HEK293 (cell line): ENCODE measurements at regions not wholly inside any gene's neighbourhood (a gene's known extent, or its start where the extent isn't known, plus 50 kb on each side); places are given as distances from the start of the nearest gene placed in this dataset.

Experiments
- BCL11A ChIP-seq: fragments of 450-650 bp; formaldehyde crosslinking; IDR thresholded peaks from 2 replicates; pipeline ENCODE4 v1.5.1; 2016; ENCODE audit warnings: low read depth, missing biosample characterization, missing genetic modification characterization
- GFI1B ChIP-seq: fragments of 450-650 bp; formaldehyde crosslinking; IDR thresholded peaks from 2 replicates; pipeline ENCODE4 v1.5.1; 2016; ENCODE audit warnings: missing biosample characterization, missing genetic modification characterization
- GLI2 ChIP-seq: fragments of 450-650 bp; formaldehyde crosslinking; IDR thresholded peaks from 2 replicates; pipeline ENCODE4; 2017; ENCODE audit warnings: missing biosample characterization, missing genetic modification characterization, low read depth, borderline replicate concordance
- GLI4 ChIP-seq: fragments of 450-650 bp; formaldehyde crosslinking; IDR thresholded peaks from 2 replicates; pipeline ENCODE4 v1.5.1; 2016; ENCODE audit warnings: missing biosample characterization, missing genetic modification characterization
- GLIS1 ChIP-seq: fragments of 450-650 bp; formaldehyde crosslinking; IDR thresholded peaks from 2 replicates; pipeline ENCODE4 v1.5.1; 2016; ENCODE audit warnings: missing biosample characterization, missing genetic modification characterization
- MEIS1 ChIP-seq: sonication (generic); formaldehyde crosslinking; IDR thresholded peaks from 2 replicates; pipeline ENCODE4 v1.8.1; 2022; ENCODE audit warnings: missing genetic modification reagents, mild to moderate bottlenecking, borderline replicate concordance
- WT1 ChIP-seq: fragments of 450-650 bp; formaldehyde crosslinking; IDR thresholded peaks from 2 replicates; pipeline ENCODE4 v1.5.1; 2016; ENCODE audit warnings: missing biosample characterization, missing genetic modification characterization
- YY2 ChIP-seq: fragments of 450-650 bp; formaldehyde crosslinking; IDR thresholded peaks from 2 replicates; pipeline ENCODE4 v1.5.1; 2016; ENCODE audit warnings: missing biosample characterization, missing genetic modification characterization
- ZBTB1 ChIP-seq: fragments of 450-650 bp; formaldehyde crosslinking; IDR thresholded peaks from 2 replicates; pipeline ENCODE4 v1.5.1; 2016; ENCODE audit warnings: missing biosample characterization, missing genetic modification characterization
- ZBTB17 ChIP-seq: fragments of 450-650 bp; formaldehyde crosslinking; IDR thresholded peaks from 2 replicates; pipeline ENCODE4 v1.5.1; 2016; ENCODE audit warnings: missing biosample characterization, missing genetic modification characterization
- ZBTB21 ChIP-seq: fragments of 450-650 bp; formaldehyde crosslinking; IDR thresholded peaks from 2 replicates; pipeline ENCODE4 v1.5.1; 2017; ENCODE audit warnings: missing biosample characterization, missing genetic modification characterization
- ZBTB48 ChIP-seq: fragments of 450-650 bp; formaldehyde crosslinking; IDR thresholded peaks from 2 replicates; pipeline ENCODE4 v1.5.1; 2016; ENCODE audit warnings: missing biosample characterization, missing genetic modification characterization
- ZFHX2 ChIP-seq: fragments of 450-650 bp; formaldehyde crosslinking; conservative IDR thresholded peaks from 2 replicates; pipeline ENCODE4 v1.5.1; 2016; ENCODE audit warnings: missing biosample characterization, missing genetic modification characterization
- ZNF132 ChIP-seq: fragments of 450-650 bp; formaldehyde crosslinking; IDR thresholded peaks from 2 replicates; pipeline ENCODE4 v1.5.1; 2017; ENCODE audit warnings: missing biosample characterization, missing genetic modification characterization, borderline replicate concordance
- ZNF133 ChIP-seq: fragments of 450-650 bp; formaldehyde crosslinking; IDR thresholded peaks from 2 replicates; pipeline ENCODE4 v1.5.1; 2016; ENCODE audit warnings: missing biosample characterization, missing genetic modification characterization
- ZNF146 ChIP-seq: fragments of 450-650 bp; formaldehyde crosslinking; IDR thresholded peaks from 2 replicates; pipeline ENCODE4 v1.5.1; 2016; ENCODE audit warnings: missing biosample characterization, missing genetic modification characterization
- ZNF155 ChIP-seq: fragments of 450-650 bp; formaldehyde crosslinking; IDR thresholded peaks from 2 replicates; pipeline ENCODE4 v1.5.1; 2016; ENCODE audit warnings: missing biosample characterization, missing genetic modification characterization
- ZNF174 ChIP-seq: fragments of 450-650 bp; formaldehyde crosslinking; IDR thresholded peaks from 2 replicates; pipeline ENCODE4 v1.5.0; 2017; ENCODE audit warnings: missing biosample characterization, mild to moderate bottlenecking, missing genetic modification characterization
- ZNF184 ChIP-seq: fragments of 450-650 bp; IDR thresholded peaks from 2 replicates; pipeline ENCODE4 v1.5.1; 2018; ENCODE audit warnings: missing biosample characterization, mild to moderate bottlenecking, missing genetic modification characterization
- ZNF211 ChIP-seq: fragments of 450-650 bp; formaldehyde crosslinking; IDR thresholded peaks from 2 replicates; pipeline ENCODE4 v1.5.1; 2016; ENCODE audit warnings: low read depth, missing biosample characterization, missing genetic modification characterization
- ZNF324 ChIP-seq: fragments of 450-650 bp; formaldehyde crosslinking; IDR thresholded peaks from 2 replicates; pipeline ENCODE4 v1.5.1; 2016; ENCODE audit warnings: missing biosample characterization, missing genetic modification characterization
- ZNF335 ChIP-seq: fragments of 450-650 bp; formaldehyde crosslinking; conservative IDR thresholded peaks from 2 replicates; pipeline ENCODE4 v1.5.1; 2016; ENCODE audit warnings: missing biosample characterization, missing genetic modification characterization
- ZNF354C ChIP-seq: fragments of 450-650 bp; formaldehyde crosslinking; IDR thresholded peaks from 2 replicates; pipeline ENCODE4 v1.5.1; 2016; ENCODE audit warnings: missing biosample characterization, missing genetic modification characterization, low read depth, borderline replicate concordance
- ZNF423 ChIP-seq: fragments of 450-650 bp; formaldehyde crosslinking; IDR thresholded peaks from 2 replicates; pipeline ENCODE4 v1.5.1; 2016; ENCODE audit warnings: missing biosample characterization, missing genetic modification characterization
- ZNF473 ChIP-seq: fragments of 450-650 bp; formaldehyde crosslinking; IDR thresholded peaks from 2 replicates; pipeline ENCODE4 v1.5.1; 2017; ENCODE audit warnings: missing biosample characterization, missing genetic modification characterization
- ZNF514 ChIP-seq: fragments of 450-650 bp; formaldehyde crosslinking; IDR thresholded peaks from 2 replicates; pipeline ENCODE4 v1.5.1; 2016; ENCODE audit warnings: missing biosample characterization, missing genetic modification characterization
- ZNF521 ChIP-seq: fragments of 450-650 bp; formaldehyde crosslinking; IDR thresholded peaks from 2 replicates; pipeline ENCODE4 v1.5.1; 2017; ENCODE audit warnings: missing biosample characterization, mild to moderate bottlenecking, missing genetic modification characterization
- ZNF548 ChIP-seq: fragments of 450-650 bp; formaldehyde crosslinking; IDR thresholded peaks from 2 replicates; pipeline ENCODE4 v1.5.1; 2016; ENCODE audit warnings: missing biosample characterization, missing genetic modification characterization
- ZNF555 ChIP-seq: fragments of 450-650 bp; formaldehyde crosslinking; conservative IDR thresholded peaks from 2 replicates; pipeline ENCODE4 v1.5.1; 2017; ENCODE audit warnings: missing biosample characterization, mild to moderate bottlenecking, missing genetic modification characterization, inconsistent platforms
- ZNF560 ChIP-seq: fragments of 450-650 bp; formaldehyde crosslinking; IDR thresholded peaks from 2 replicates; pipeline ENCODE4 v1.5.1; 2017; ENCODE audit warnings: missing biosample characterization, missing genetic modification characterization, borderline replicate concordance
- ZNF654 ChIP-seq: fragments of 450-650 bp; formaldehyde crosslinking; IDR thresholded peaks from 2 replicates; pipeline ENCODE4 v1.5.1; 2016; ENCODE audit warnings: low read depth, missing biosample characterization, missing genetic modification characterization
- ZNF707 ChIP-seq: fragments of 450-650 bp; formaldehyde crosslinking; IDR thresholded peaks from 2 replicates; pipeline ENCODE4 v1.5.1; 2016; ENCODE audit warnings: missing biosample characterization, missing genetic modification characterization
- ZNF792 ChIP-seq: fragments of 450-650 bp; formaldehyde crosslinking; IDR thresholded peaks from 2 replicates; pipeline ENCODE4 v1.5.1; 2016; ENCODE audit warnings: missing biosample characterization, missing genetic modification characterization
- ZSCAN23 ChIP-seq: fragments of 450-650 bp; formaldehyde crosslinking; IDR thresholded peaks from 2 replicates; pipeline ENCODE4 v1.5.1; 2016; ENCODE audit warnings: missing biosample characterization, missing genetic modification characterization
- TF ChIP-seq, protein P1 (sequence below): fragments of 450-650 bp; formaldehyde crosslinking; IDR thresholded peaks from 2 replicates; pipeline ENCODE4 v1.5.1; 2016; ENCODE audit warnings: missing biosample characterization, missing genetic modification characterization
- TF ChIP-seq, protein P2 (sequence below): fragments of 450-650 bp; formaldehyde crosslinking; IDR thresholded peaks from 2 replicates; pipeline ENCODE4 v1.5.1; 2016; ENCODE audit warnings: missing biosample characterization, missing genetic modification characterization
- TF ChIP-seq, protein P3 (sequence below): fragments of 450-650 bp; formaldehyde crosslinking; IDR thresholded peaks from 2 replicates; pipeline ENCODE4 v1.5.1; 2016; ENCODE audit warnings: missing biosample characterization, missing genetic modification characterization

GRCh38 chr15:70492240-70493177, 270.8 kb downstream of the UACA start (continued):
- TF ChIP-seq ZBTB1 (0 out of 2 replicates have a peak, but pooled peaks have one; percentile 20), ZBTB17 (tag by site-specific recombination) (no peak), ZFHX2 (peak; percentile 86), ZNF211 (tag by site-specific recombination) (no peak), ZNF521 (no peak), ZBTB21 (no peak), ZNF792 (tag by site-specific recombination) (no peak), ZSCAN23 (tag by site-specific recombination) (0 out of 2 replicates have a peak, but pooled peaks have one; percentile 14), ZNF132 (tag by site-specific recombination) (no peak), ZBTB48 (tag by site-specific recombination) (peak; percentile 74), MEIS1 (CRISPR knock-in tag) (no peak), ZNF560 (tag by site-specific recombination) (no peak), BCL11A (tag by site-specific recombination) (no peak), GLIS1 (peak; percentile 99), ZNF473 (no peak), GLI4 (tag by site-specific recombination) (no peak), ZNF184 (tag by site-specific recombination) (no peak), ZNF514 (tag by site-specific recombination) (no peak), ZNF155 (tag by site-specific recombination) (no peak), GFI1B (tag by site-specific recombination) (no peak), WT1 (peak; percentile 66), ZNF354C (tag by site-specific recombination) (no peak), ZNF555 (tag by site-specific recombination) (no peak), ZNF174 (tag by site-specific recombination) (no peak), ZNF548 (tag by site-specific recombination) (no peak), YY2 (tag by site-specific recombination) (no peak), ZNF423 (peak; percentile 79; the same call in 1 of the 2 replicates), ZNF133 (tag by site-specific recombination) (no peak), ZNF324 (tag by site-specific recombination) (peak; percentile 61; the same call in 1 of the 2 replicates), ZNF335 (peak; percentile 70), ZNF146 (no peak), ZNF654 (no peak), ZNF707 (tag by site-specific recombination) (no peak), GLI2 (tag by site-specific recombination) (no peak; the same call in 1 of the 2 replicates)
- TF ChIP-seq, protein P1, sequence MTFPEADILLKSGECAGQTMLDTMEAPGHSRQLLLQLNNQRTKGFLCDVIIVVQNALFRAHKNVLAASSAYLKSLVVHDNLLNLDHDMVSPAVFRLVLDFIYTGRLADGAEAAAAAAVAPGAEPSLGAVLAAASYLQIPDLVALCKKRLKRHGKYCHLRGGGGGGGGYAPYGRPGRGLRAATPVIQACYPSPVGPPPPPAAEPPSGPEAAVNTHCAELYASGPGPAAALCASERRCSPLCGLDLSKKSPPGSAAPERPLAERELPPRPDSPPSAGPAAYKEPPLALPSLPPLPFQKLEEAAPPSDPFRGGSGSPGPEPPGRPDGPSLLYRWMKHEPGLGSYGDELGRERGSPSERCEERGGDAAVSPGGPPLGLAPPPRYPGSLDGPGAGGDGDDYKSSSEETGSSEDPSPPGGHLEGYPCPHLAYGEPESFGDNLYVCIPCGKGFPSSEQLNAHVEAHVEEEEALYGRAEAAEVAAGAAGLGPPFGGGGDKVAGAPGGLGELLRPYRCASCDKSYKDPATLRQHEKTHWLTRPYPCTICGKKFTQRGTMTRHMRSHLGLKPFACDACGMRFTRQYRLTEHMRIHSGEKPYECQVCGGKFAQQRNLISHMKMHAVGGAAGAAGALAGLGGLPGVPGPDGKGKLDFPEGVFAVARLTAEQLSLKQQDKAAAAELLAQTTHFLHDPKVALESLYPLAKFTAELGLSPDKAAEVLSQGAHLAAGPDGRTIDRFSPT (tag by site-specific recombination), result peak; percentile 59
- TF ChIP-seq, protein P2, sequence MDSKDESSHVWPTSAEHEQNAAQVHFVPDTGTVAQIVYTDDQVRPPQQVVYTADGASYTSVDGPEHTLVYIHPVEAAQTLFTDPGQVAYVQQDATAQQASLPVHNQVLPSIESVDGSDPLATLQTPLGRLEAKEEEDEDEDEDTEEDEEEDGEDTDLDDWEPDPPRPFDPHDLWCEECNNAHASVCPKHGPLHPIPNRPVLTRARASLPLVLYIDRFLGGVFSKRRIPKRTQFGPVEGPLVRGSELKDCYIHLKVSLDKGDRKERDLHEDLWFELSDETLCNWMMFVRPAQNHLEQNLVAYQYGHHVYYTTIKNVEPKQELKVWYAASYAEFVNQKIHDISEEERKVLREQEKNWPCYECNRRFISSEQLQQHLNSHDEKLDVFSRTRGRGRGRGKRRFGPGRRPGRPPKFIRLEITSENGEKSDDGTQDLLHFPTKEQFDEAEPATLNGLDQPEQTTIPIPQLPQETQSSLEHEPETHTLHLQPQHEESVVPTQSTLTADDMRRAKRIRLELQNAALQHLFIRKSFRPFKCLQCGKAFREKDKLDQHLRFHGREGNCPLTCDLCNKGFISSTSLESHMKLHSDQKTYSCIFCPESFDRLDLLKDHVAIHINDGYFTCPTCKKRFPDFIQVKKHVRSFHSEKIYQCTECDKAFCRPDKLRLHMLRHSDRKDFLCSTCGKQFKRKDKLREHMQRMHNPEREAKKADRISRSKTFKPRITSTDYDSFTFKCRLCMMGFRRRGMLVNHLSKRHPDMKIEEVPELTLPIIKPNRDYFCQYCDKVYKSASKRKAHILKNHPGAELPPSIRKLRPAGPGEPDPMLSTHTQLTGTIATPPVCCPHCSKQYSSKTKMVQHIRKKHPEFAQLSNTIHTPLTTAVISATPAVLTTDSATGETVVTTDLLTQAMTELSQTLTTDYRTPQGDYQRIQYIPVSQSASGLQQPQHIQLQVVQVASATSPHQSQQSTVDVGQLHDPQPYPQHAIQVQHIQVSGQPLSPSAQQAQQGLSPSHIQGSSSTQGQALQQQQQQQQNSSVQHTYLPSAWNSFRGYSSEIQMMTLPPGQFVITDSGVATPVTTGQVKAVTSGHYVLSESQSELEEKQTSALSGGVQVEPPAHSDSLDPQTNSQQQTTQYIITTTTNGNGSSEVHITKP, result peak; percentile 77
- TF ChIP-seq, protein P3, sequence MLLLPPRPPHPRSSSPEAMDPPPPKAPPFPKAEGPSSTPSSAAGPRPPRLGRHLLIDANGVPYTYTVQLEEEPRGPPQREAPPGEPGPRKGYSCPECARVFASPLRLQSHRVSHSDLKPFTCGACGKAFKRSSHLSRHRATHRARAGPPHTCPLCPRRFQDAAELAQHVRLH, result no peak
